Heart right ventricle (tissue), 16 donors: ENCODE measurements at regions not wholly inside any gene's neighbourhood (a gene's known extent, or its start where the extent isn't known, plus 50 kb on each side); places are given as distances from the start of the nearest gene placed in this dataset.

Experiments used
- ATAC-seq, 8 donors: fragments of 200-7000 bp; cut with Tn5 transposase; one replicate each; pipeline ENCODE4 v1.9.1; 2020; ENCODE audit warnings: mild to moderate bottlenecking in 8 of 8, moderate library complexity in 8 of 8, moderate number of reproducible peaks in 1 of 8
- DNase-seq, 2 donors: peaks; one replicate each; pipeline ENCODE4 v3.0.0-alpha.2; 2020
- H3K27ac ChIP-seq, 10 donors: fragments of 200-600 bp; sonication (generic) in 2 of 10; one replicate each; pipeline versions ENCODE4 v1.5.0 to v1.8.0; 2020 to 2022; ENCODE audit warnings: mild to moderate bottlenecking in 3 of 10
- H3K27me3 ChIP-seq, 7 donors: fragments of 200-600 bp; one replicate each; pipeline ENCODE4 v1.8.0; 2021 to 2022; ENCODE audit warnings: mild to moderate bottlenecking in 2 of 7
- H3K36me3 ChIP-seq, 9 donors: fragments of 200-600 bp; sonication (generic) in 1 of 9; one replicate each; pipeline versions ENCODE4 v1.5.0 to v1.8.0; 2020 to 2022; ENCODE audit warnings: mild to moderate bottlenecking in 2 of 9
- H3K4me1 ChIP-seq, 9 donors: fragments of 200-600 bp; sonication (generic) in 1 of 9; one replicate each; pipeline versions ENCODE4 v1.5.0 to v1.8.0; 2020 to 2022; ENCODE audit warnings: mild to moderate bottlenecking in 4 of 9
- H3K4me3 ChIP-seq, 10 donors: fragments of 200-600 bp; sonication (generic) in 2 of 10; one replicate each; pipeline versions ENCODE4 v1.5.0 to v1.8.0; 2020 to 2022; ENCODE audit warnings: mild to moderate bottlenecking in 7 of 10, moderate library complexity in 2 of 10
- H3K9me3 ChIP-seq, 11 donors: fragments of 200-600 bp in 10 of 11; sonication (generic) in 2 of 11; one replicate each; pipeline versions ENCODE4 v1.5.0 to v1.8.0; 2013 to 2022; ENCODE audit warnings: mild to moderate bottlenecking in 2 of 11, control low read depth in 1 of 11, moderate library complexity in 1 of 11
- CTCF ChIP-seq, 9 donors: fragments of 200-600 bp; sonication (generic) in 2 of 9; IDR thresholded peaks; one replicate each; pipeline versions ENCODE4 v1.5.0 to v1.8.0; 2021 to 2022; ENCODE audit warnings: antibody characterized with exemption in 9 of 9, mild to moderate bottlenecking in 5 of 9, moderate library complexity in 1 of 9
- WGBS, 2 donors: extraction: QIAGEN DNeasy Blood & Tissue Kit; methylation state at CpG; one replicate each; pipeline ENCODE4 v1.1.7; 2013; ENCODE audit warnings: inconsistent platforms in 1 of 2; 5-methylcytosine and 5-hydroxymethylcytosine counted together
- intact Hi-C, 10 donors: fragments of 100-400 bp; cut with DNase I; formaldehyde crosslinking; loops; one replicate each; pipeline versions ENCODE4 v1.11.1 to v1.14.2; 2022
- donor health status: Arrhythmogenic right ventricular cardiomyopathy.
- donor health status: ischemic (EF 13 %, LVEDD 7.1; RV severe dilation, severe dysfunction).
- donor health status: healthy with polysubstance abuse.
- donor health status: DM: no; HTN: yes; CAD: no.
- donor health status: DM: no; HTN: no; CAD: no.
- donor health status: ischemic (EF 25% LVEDD 6.9; RV normal size, moderate dysfunction).
- donor health status: ischemic (EF 25% LVEDD 5.7; RV mildly dilated, moderate dysfunction).
- donor health status: healthy.
- donor health status: DM: yes; HTN: yes; CAD: no.
- donor health status: Ischemic cardiomyopathy.
- donor health status: ischemic (EF 35%, LVEDD 5.7; RV mildly dilated, moderate dysfunction).
- donor health status: nonischemic (EF 11% LVEDD 7.7; RV severe dilation, severe dysfunction).
- donor health status: DM: yes; HTN: yes; CAD: no.
- donor health status: PGD.
- donor health status: ischemic (EF 29% LVEDD 5.4; RV normal size, mild dysfunction).
- donor health status: nonischemic (EF 23%, LVEDD 6.1; RV moderate dilation, normal function).

- ATAC-seq (no peak), DNase-seq (no peak)
- Histone ChIP-seq H3K36me3 (peaks cover 0 to 98% (median 34%) of the 10 kb centered on the region in 9 donors), H3K4me3 (no peak overlapping the region), H3K4me1 (no peaks in the 10 kb centered on the region), H3K9me3 (no peaks in the 10 kb centered on the region), H3K27me3 (no peaks in the 10 kb centered on the region), H3K27ac (no peak overlapping the region)
- no peak for TF ChIP-seq CTCF (IDR thresholded peaks at IDR 0.05)
- WGBS, 2 donors = 98 to 99% methylated on average over 1 of the region's 1 CpG
- intact Hi-C loops = no loop called here
These were observed 51.3 kb downstream of the BLTP1 start for GRCh38 chr4:122203407-122203806.

- H3K4me3 ChIP-seq = no peak overlapping the region
- no peaks in the 10 kb centered on the region for H3K9me3 ChIP-seq
- ATAC-seq (no peak), DNase-seq (no peak)
- 48 to 64% methylated on average over 1 of the region's 1 CpG for WGBS, 2 donors
- no peak for TF ChIP-seq CTCF (IDR thresholded peaks at IDR 0.05)
- no peaks in the 10 kb centered on the region for H3K4me1 ChIP-seq
- no peak overlapping the region for H3K27ac ChIP-seq
- H3K36me3 ChIP-seq = peaks cover 0 to 98% (median 36%) of the 10 kb centered on the region in 9 donors
- intact Hi-C loops = no loop called here
- no peaks in the 10 kb centered on the region for H3K27me3 ChIP-seq
These were observed 53.6 kb downstream of the BLTP1 start for GRCh38 chr4:122205687-122206086.

GRCh38 chr4:122212880-122213279 lies 60.7 kb downstream of the BLTP1 start:
- H3K27ac ChIP-seq = no peak overlapping the region
- intact Hi-C loops = no loop called here
- H3K9me3 ChIP-seq = no peaks in the 10 kb centered on the region
- peaks cover 0 to 7% (median 0%) of the 10 kb centered on the region in 9 donors for H3K4me1 ChIP-seq
- DNase-seq (no peak), ATAC-seq (no peak)
- H3K4me3 ChIP-seq = no peak overlapping the region
- H3K36me3 ChIP-seq = peaks cover 0 to 85% (median 29%) of the 10 kb centered on the region in 9 donors
- WGBS, 2 donors = 91 to 93% methylated on average over 3 of the region's 3 CpGs
- TF ChIP-seq CTCF (IDR thresholded peaks at IDR 0.05) = no peak
- H3K27me3 ChIP-seq = no peaks in the 10 kb centered on the region

GRCh38 chr4:122218762-122219161 lies 66.6 kb downstream of the BLTP1 start:
- H3K9me3 ChIP-seq = no peaks in the 10 kb centered on the region
- peak in 7 of 9 donors; percentile 27 to 57 (median 38) for TF ChIP-seq CTCF (IDR thresholded peaks at IDR 0.05)
- H3K27ac ChIP-seq = no peak overlapping the region
- peaks cover 0 to 77% (median 14%) of the 10 kb centered on the region in 9 donors for H3K36me3 ChIP-seq
- H3K27me3 ChIP-seq = no peaks in the 10 kb centered on the region
- intact Hi-C loops = no loop called here
- ATAC-seq (no peak), DNase-seq (no peak)
- WGBS, 2 donors = 28 to 42% methylated on average over 1 of the region's 1 CpG
- H3K4me3 ChIP-seq = no peak overlapping the region
- H3K4me1 ChIP-seq = peaks cover 0 to 4% (median 0%) of the 10 kb centered on the region in 9 donors
